NCI-H2227 (cell line): ENCODE measurements at regions not wholly inside any gene's neighbourhood (a gene's known extent, or its start where the extent isn't known, plus 50 kb on each side); places are given as distances from the start of the nearest gene placed in this dataset.

Source experiments
- DNase-seq: peaks from one replicate; lab custom pipeline; 2025; ENCODE audit not compliant: unreplicated experiment; lab: John Stamatoyannopoulos, UW

GRCh38 chr1:199716729-199717128, 310.8 kb upstream of the NR5A2 start:
- DNase-seq, result no peak

- no peak for DNase-seq
These were observed 308.2 kb upstream of the NR5A2 start for GRCh38 chr1:199719156-199719842.

GRCh38 chr1:199720496-199720895, 307.0 kb upstream of the NR5A2 start:
- no peak for DNase-seq

GRCh38 chr1:199721001-199721400, 306.5 kb upstream of the NR5A2 start:
- DNase-seq, result no peak

- DNase-seq, result no peak
These were observed 304.1 kb upstream of the NR5A2 start for GRCh38 chr1:199723250-199723956.

GRCh38 chr1:199724049-199724448, 303.5 kb upstream of the NR5A2 start:
- DNase-seq, result no peak

GRCh38 chr1:199725002-199725565, 302.4 kb upstream of the NR5A2 start:
- no peak for DNase-seq

GRCh38 chr1:199727682-199728081, 299.8 kb upstream of the NR5A2 start:
- DNase-seq, result no peak

- no peak for DNase-seq
These were observed 299.2 kb upstream of the NR5A2 start for GRCh38 chr1:199728345-199728744.

- no peak for DNase-seq
These were observed 294.4 kb upstream of the NR5A2 start for GRCh38 chr1:199733125-199733524.

- no peak for DNase-seq
These were observed 293.3 kb upstream of the NR5A2 start for GRCh38 chr1:199734186-199734585.

GRCh38 chr1:199735660-199736059, 291.9 kb upstream of the NR5A2 start:
- DNase-seq, result no peak

- DNase-seq, result no peak
These were observed 290.9 kb upstream of the NR5A2 start for GRCh38 chr1:199736646-199737045.

- DNase-seq, result no peak
These were observed 285.9 kb upstream of the NR5A2 start for GRCh38 chr1:199741586-199741985.

GRCh38 chr1:199742547-199742946, 285.0 kb upstream of the NR5A2 start:
- DNase-seq, result no peak

- no peak for DNase-seq
These were observed 284.3 kb upstream of the NR5A2 start for GRCh38 chr1:199743227-199743626.

GRCh38 chr1:199746666-199747384, 280.7 kb upstream of the NR5A2 start:
- DNase-seq, result no peak

GRCh38 chr1:199747984-199748383, 279.5 kb upstream of the NR5A2 start:
- DNase-seq, result peak; percentile 49

GRCh38 chr1:199751506-199751905, 276.0 kb upstream of the NR5A2 start:
- no peak for DNase-seq

GRCh38 chr1:199751962-199752687, 275.4 kb upstream of the NR5A2 start:
- DNase-seq, result no peak

- DNase-seq, result no peak
These were observed 274.9 kb upstream of the NR5A2 start for GRCh38 chr1:199752688-199753027.
